Chondrocyte (in vitro differentiated cells): ENCODE measurements at regions not wholly inside any gene's neighbourhood (a gene's known extent, or its start where the extent isn't known, plus 50 kb on each side); places are given as distances from the start of the nearest gene placed in this dataset.
A peak's percentile ranks its signal among the peaks of the same experiment; 100 is the strongest.

Source experiments
- DNase-seq: peaks from one replicate; pipeline ENCODE4 v3.0.0; 2021; ENCODE audit warnings: mixed read lengths, low spot score
- H3K27ac Mint-ChIP-seq: one replicate; pipeline ENCODE4 v1.8.0; 2021; ENCODE audit warnings: mild to moderate bottlenecking, moderate library complexity, mixed read lengths; ENCODE audit not compliant: unreplicated experiment
- H3K27me3 Mint-ChIP-seq: 2 replicates; pipeline ENCODE4 v1.8.0; 2021; ENCODE audit warnings: low read depth, mixed read lengths
- H3K36me3 Mint-ChIP-seq: 2 replicates; pipeline ENCODE4 v1.8.0; 2021; ENCODE audit warnings: low read depth, mixed read lengths
- H3K4me1 Mint-ChIP-seq: 2 replicates; pipeline ENCODE4 v1.8.0; 2021; ENCODE audit warnings: low read depth, mild to moderate bottlenecking, mixed read lengths
- H3K4me3 Mint-ChIP-seq: one replicate; pipeline ENCODE4 v1.8.0; 2021; ENCODE audit warnings: mild to moderate bottlenecking, moderate library complexity, mixed read lengths; ENCODE audit not compliant: unreplicated experiment
- H3K9me3 Mint-ChIP-seq: 2 replicates; pipeline ENCODE4 v1.8.0; 2021; ENCODE audit warnings: low read depth, mixed read lengths
- TF ChIP-seq, protein P1 (sequence below): fragments of 200-600 bp; sonication (generic); IDR thresholded peaks from 2 replicates; pipeline ENCODE4 v1.5.0; 2021; ENCODE audit warnings: antibody characterized with exemption, mild to moderate bottlenecking, moderate library complexity

GRCh38 chr6:9417400-9417799 lies 982.1 kb upstream of the SLC35B3 start:
- TF ChIP-seq, protein P1, sequence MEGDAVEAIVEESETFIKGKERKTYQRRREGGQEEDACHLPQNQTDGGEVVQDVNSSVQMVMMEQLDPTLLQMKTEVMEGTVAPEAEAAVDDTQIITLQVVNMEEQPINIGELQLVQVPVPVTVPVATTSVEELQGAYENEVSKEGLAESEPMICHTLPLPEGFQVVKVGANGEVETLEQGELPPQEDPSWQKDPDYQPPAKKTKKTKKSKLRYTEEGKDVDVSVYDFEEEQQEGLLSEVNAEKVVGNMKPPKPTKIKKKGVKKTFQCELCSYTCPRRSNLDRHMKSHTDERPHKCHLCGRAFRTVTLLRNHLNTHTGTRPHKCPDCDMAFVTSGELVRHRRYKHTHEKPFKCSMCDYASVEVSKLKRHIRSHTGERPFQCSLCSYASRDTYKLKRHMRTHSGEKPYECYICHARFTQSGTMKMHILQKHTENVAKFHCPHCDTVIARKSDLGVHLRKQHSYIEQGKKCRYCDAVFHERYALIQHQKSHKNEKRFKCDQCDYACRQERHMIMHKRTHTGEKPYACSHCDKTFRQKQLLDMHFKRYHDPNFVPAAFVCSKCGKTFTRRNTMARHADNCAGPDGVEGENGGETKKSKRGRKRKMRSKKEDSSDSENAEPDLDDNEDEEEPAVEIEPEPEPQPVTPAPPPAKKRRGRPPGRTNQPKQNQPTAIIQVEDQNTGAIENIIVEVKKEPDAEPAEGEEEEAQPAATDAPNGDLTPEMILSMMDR: no peak
- DNase-seq: no peak
- H3K27ac Mint-ChIP-seq: no peak overlapping the region
- no peaks in the 10 kb centered on the region for H3K36me3 Mint-ChIP-seq
- no peaks in the 10 kb centered on the region for H3K27me3 Mint-ChIP-seq
- H3K4me3 Mint-ChIP-seq: no peak overlapping the region
- H3K4me1 Mint-ChIP-seq: no peaks in the 10 kb centered on the region
- H3K9me3 Mint-ChIP-seq: peaks cover 3% of the 10 kb centered on the region

- TF ChIP-seq, protein P1: peak; percentile 76
- H3K4me1 Mint-ChIP-seq: no peaks in the 10 kb centered on the region
These were observed 977.7 kb upstream of the SLC35B3 start for GRCh38 chr6:9412951-9413559.

GRCh38 chr6:9409126-9409525 lies 973.8 kb upstream of the SLC35B3 start:
- Mint-ChIP-seq H3K27ac (no peak overlapping the region), H3K9me3 (no peaks in the 10 kb centered on the region), H3K4me1 (peaks cover 5% of the 10 kb centered on the region), H3K4me3 (no peak overlapping the region), H3K36me3 (no peaks in the 10 kb centered on the region), H3K27me3 (no peaks in the 10 kb centered on the region)
- no peak for DNase-seq
- TF ChIP-seq, protein P1: no peak

More at GRCh38 chr6:9412951-9413559, 977.7 kb upstream of the SLC35B3 start:
- Mint-ChIP-seq H3K9me3 (no peaks in the 10 kb centered on the region), H3K27ac (no peak overlapping the region), H3K4me3 (no peak overlapping the region), H3K36me3 (no peaks in the 10 kb centered on the region), H3K27me3 (no peaks in the 10 kb centered on the region)
- DNase-seq: no peak

GRCh38 chr6:9408402-9409117 lies 973.2 kb upstream of the SLC35B3 start:
- no peak overlapping the region for H3K4me3 Mint-ChIP-seq
- H3K36me3 Mint-ChIP-seq: no peaks in the 10 kb centered on the region
- H3K27me3 Mint-ChIP-seq: no peaks in the 10 kb centered on the region
- DNase-seq: no peak
- no peak overlapping the region for H3K27ac Mint-ChIP-seq
- H3K4me1 Mint-ChIP-seq: peaks cover 5% of the 10 kb centered on the region
- H3K9me3 Mint-ChIP-seq: no peaks in the 10 kb centered on the region
- TF ChIP-seq, protein P1: no peak

GRCh38 chr6:9405825-9406224 lies 970.5 kb upstream of the SLC35B3 start:
- H3K36me3 Mint-ChIP-seq: no peaks in the 10 kb centered on the region
- peaks cover 5% of the 10 kb centered on the region for H3K4me1 Mint-ChIP-seq
- DNase-seq: no peak
- H3K4me3 Mint-ChIP-seq: no peak overlapping the region
- no peaks in the 10 kb centered on the region for H3K27me3 Mint-ChIP-seq
- no peaks in the 10 kb centered on the region for H3K9me3 Mint-ChIP-seq
- TF ChIP-seq, protein P1: no peak
- no peak overlapping the region for H3K27ac Mint-ChIP-seq
